ENCODE measurements at regions not wholly inside any gene's neighbourhood (a gene's known extent, or its start where the extent isn't known, plus 50 kb on each side); places are given as distances from the start of the nearest gene placed in this dataset.
"Not testable (repeated sequence)": the region's sequence is repeated elsewhere in the genome, so short reads cannot be mapped to it uniquely, and the experiment has no call there.

- Histone ChIP-seq H3K4me1 (peaks cover 6% of the 10 kb centered on the region), H3K27me3 (no peaks in the 10 kb centered on the region), H3K4me3 (ENCODE audit: low read depth, low read length) (no peak overlapping the region), H3K36me3 (no peaks in the 10 kb centered on the region), H3K9me3 (no peaks in the 10 kb centered on the region)
- DNase-seq = no peak
- no peak for TF ChIP-seq CTCF (IDR thresholded peaks at IDR 0.05; ENCODE audit: low read depth, low read length)
Measured at GRCh38 chr6:145091586-145092142, 643.7 kb downstream of the EPM2A start.

- Histone ChIP-seq H3K27me3 (no peaks in the 10 kb centered on the region), H3K9me3 (no peaks in the 10 kb centered on the region), H3K4me3 (ENCODE audit: low read depth, low read length) (no peak overlapping the region), H3K36me3 (no peaks in the 10 kb centered on the region), H3K4me1 (peaks cover 6% of the 10 kb centered on the region)
- no peak for TF ChIP-seq CTCF (IDR thresholded peaks at IDR 0.05; ENCODE audit: low read depth, low read length)
- no peak for DNase-seq
Measured at GRCh38 chr6:145092554-145092953, 642.8 kb downstream of the EPM2A start.

GRCh38 chr6:145093226-145093625 lies 642.1 kb downstream of the EPM2A start:
- no peak for DNase-seq
- Histone ChIP-seq H3K36me3 (no peaks in the 10 kb centered on the region), H3K4me3 (ENCODE audit: low read depth, low read length) (no peak overlapping the region), H3K4me1 (peaks cover 6% of the 10 kb centered on the region), H3K27me3 (no peaks in the 10 kb centered on the region), H3K9me3 (no peaks in the 10 kb centered on the region)
- no peak for TF ChIP-seq CTCF (IDR thresholded peaks at IDR 0.05; ENCODE audit: low read depth, low read length)

GRCh38 chr6:145096846-145097245 lies 638.5 kb downstream of the EPM2A start:
- DNase-seq = no peak
- Histone ChIP-seq H3K4me1 (peaks cover 3% of the 10 kb centered on the region; the same call in 1 of the 2 replicates), H3K9me3 (no peaks in the 10 kb centered on the region; the same call in 1 of the 2 replicates), H3K27me3 (no peaks in the 10 kb centered on the region), H3K4me3 (ENCODE audit: low read depth, low read length) (no peak overlapping the region), H3K36me3 (no peaks in the 10 kb centered on the region)
- TF ChIP-seq CTCF (IDR thresholded peaks at IDR 0.05; ENCODE audit: low read depth, low read length) = no peak

- not testable (repeated sequence) for H3K4me3 ChIP-seq (ENCODE audit: low read depth, low read length); H3K4me1 ChIP-seq; H3K9me3 ChIP-seq; H3K36me3 ChIP-seq; H3K27me3 ChIP-seq; DNase-seq
Measured at GRCh38 chr6:145098127-145098526, 637.2 kb downstream of the EPM2A start.

GRCh38 chr6:145099713-145100112 lies 635.6 kb downstream of the EPM2A start:
- TF ChIP-seq CTCF (IDR thresholded peaks at IDR 0.05; ENCODE audit: low read depth, low read length) = no peak
- DNase-seq = no peak
- Histone ChIP-seq H3K4me3 (ENCODE audit: low read depth, low read length) (no peak overlapping the region), H3K36me3 (no peaks in the 10 kb centered on the region), H3K9me3 (no peaks in the 10 kb centered on the region; the same call in 1 of the 2 replicates), H3K27me3 (no peaks in the 10 kb centered on the region), H3K4me1 (peaks cover 3% of the 10 kb centered on the region; the same call in 1 of the 2 replicates)

- no peak overlapping the region for H3K4me3 ChIP-seq (ENCODE audit: low read depth, low read length)
- no peaks in the 10 kb centered on the region for H3K27me3 ChIP-seq
- no peak for TF ChIP-seq CTCF (IDR thresholded peaks at IDR 0.05; ENCODE audit: low read depth, low read length)
- no peaks in the 10 kb centered on the region for H3K9me3 ChIP-seq
- peaks cover 8% of the 10 kb centered on the region for H3K4me1 ChIP-seq
- no peaks in the 10 kb centered on the region for H3K36me3 ChIP-seq
- no peak for DNase-seq
Measured at GRCh38 chr6:145110109-145110508, 625.2 kb downstream of the EPM2A start.

GRCh38 chr6:145111407-145111806 lies 623.9 kb downstream of the EPM2A start:
- H3K4me3 ChIP-seq (ENCODE audit: low read depth, low read length); H3K36me3 ChIP-seq; H3K4me1 ChIP-seq; H3K9me3 ChIP-seq; H3K27me3 ChIP-seq; DNase-seq: not testable (repeated sequence)
